ENCODE measurements at regions not wholly inside any gene's neighbourhood (a gene's known extent, or its start where the extent isn't known, plus 50 kb on each side); places are given as distances from the start of the nearest gene placed in this dataset.

DNA sequence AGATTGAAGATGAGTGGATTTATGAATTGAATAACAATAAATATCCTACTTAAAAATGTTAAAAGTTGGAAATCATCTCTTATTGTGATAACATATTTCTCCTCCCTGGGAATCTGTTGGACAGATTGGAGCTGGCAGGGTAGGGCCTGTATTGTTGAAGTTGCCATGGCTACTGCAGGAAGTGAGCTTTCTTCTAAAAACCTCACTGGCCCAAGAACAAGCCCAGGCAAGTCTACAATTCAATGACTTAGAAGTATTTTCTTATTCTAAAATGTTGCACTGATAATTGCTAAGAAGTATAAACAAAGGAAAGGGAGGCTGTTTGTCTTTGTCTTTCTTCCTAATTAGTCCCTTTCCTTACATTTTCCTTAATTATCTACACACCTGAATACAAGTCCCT, 112.1 kb downstream of the DLEU7 start:
- TF ChIP-seq CTCF (IDR thresholded peaks at IDR 0.05) (no peak), EP300 (IDR thresholded peaks at IDR 0.05; ENCODE audit: low read depth) (no peak)

Data from transverse colon (tissue), 3 donors.